Body of pancreas (tissue), 4 donors: ENCODE measurements at regions not wholly inside any gene's neighbourhood (a gene's known extent, or its start where the extent isn't known, plus 50 kb on each side); places are given as distances from the start of the nearest gene placed in this dataset.

ENCODE experiments used
- ATAC-seq: fragments of 150-250 bp; one replicate; pipeline ENCODE4 v1.9.1; 2016
- DNase-seq, 4 donors: peaks; one replicate each; pipeline ENCODE4 v3.0.0-alpha.2; 2019
- H3K27ac ChIP-seq, 4 donors: fragments of 200-600 bp; sonication (generic); 1 replicate in 3 of 4; 2 replicates in 1 of 4; pipeline versions ENCODE4 v1.5.1 to v1.6.1; 2016 to 2019; ENCODE audit warnings: mild to moderate bottlenecking in 1 of 4, mixed read lengths in 1 of 4, moderate library complexity in 1 of 4
- H3K27me3 ChIP-seq, 2 donors: fragments of 200-600 bp; sonication (generic); one replicate each; pipeline ENCODE4 v1.6.0; 2016; ENCODE audit warnings: mild to moderate bottlenecking in 1 of 2
- H3K36me3 ChIP-seq, 2 donors: fragments of 200-600 bp; sonication (generic); replicated peaks in 1 of 2; 2 replicates each; pipeline ENCODE4 v1.5.1; 2016; ENCODE audit warnings: low read depth in 2 of 2; ENCODE audit not compliant: insufficient read depth in 1 of 2
- H3K4me1 ChIP-seq: fragments of 200-600 bp; sonication (generic); one replicate; pipeline ENCODE4 v1.6.0; 2016
- H3K4me3 ChIP-seq, 2 donors: fragments of 200-600 bp; sonication (generic); 1 replicate in 1 of 2; 2 replicates in 1 of 2; pipeline ENCODE4 v1.5.1; 2016 to 2019
- H3K9me3 ChIP-seq, 3 donors: fragments of 200-600 bp; sonication (generic); 1 replicate in 2 of 3; 2 replicates in 1 of 3; pipeline ENCODE4 v1.5.1; 2016
- POLR2A ChIP-seq, 3 donors: fragments of 450-650 bp; IDR thresholded peaks; one replicate each; pipeline ENCODE4 v1.6.1; 2016; ENCODE audit warnings: antibody characterized with exemption in 3 of 3, mild to moderate bottlenecking in 2 of 3
- WGBS, 2 donors: methylation state at CpG; one replicate each; pipeline ENCODE4 v1.1.5; 2017; 5-methylcytosine and 5-hydroxymethylcytosine counted together
- intact Hi-C: fragments of 100-400 bp; cut with DNase I; formaldehyde crosslinking; loops from one replicate; pipeline ENCODE4 v1.15.1; 2023
- TF ChIP-seq, protein P1 (sequence below), 7 experiments: fragments of 450-650 bp in 4 of 7; fragments of 200-600 bp in 3 of 7; sonication (generic) in 3 of 7; IDR thresholded peaks; one replicate each; pipeline ENCODE4 v1.5.1; 2016 to 2019; ENCODE audit warnings: antibody characterized with exemption in 7 of 7

DNA sequence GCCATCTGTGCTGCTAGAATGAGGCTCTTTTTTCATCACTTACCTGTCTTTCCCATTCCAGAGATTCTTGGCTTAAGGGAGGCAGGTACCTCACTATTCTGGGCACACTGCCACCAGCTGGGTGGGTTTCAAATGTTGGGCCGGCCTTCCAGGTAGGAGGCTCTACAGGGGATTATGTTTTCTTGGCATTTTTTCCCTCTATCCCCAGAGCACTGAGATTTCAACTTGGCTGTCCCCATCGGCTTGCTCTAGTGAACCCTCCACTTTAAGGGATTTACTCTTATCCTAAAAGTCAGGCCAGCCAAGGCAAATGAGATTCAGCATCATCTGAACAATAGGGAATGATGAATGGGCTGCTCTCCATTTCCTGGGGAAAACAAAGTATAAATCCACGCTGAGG is 710.1 kb upstream of the CELF2 start:
- TF ChIP-seq POLR2A (IDR thresholded peaks at IDR 0.05), result no peak
- TF ChIP-seq, protein P1, sequence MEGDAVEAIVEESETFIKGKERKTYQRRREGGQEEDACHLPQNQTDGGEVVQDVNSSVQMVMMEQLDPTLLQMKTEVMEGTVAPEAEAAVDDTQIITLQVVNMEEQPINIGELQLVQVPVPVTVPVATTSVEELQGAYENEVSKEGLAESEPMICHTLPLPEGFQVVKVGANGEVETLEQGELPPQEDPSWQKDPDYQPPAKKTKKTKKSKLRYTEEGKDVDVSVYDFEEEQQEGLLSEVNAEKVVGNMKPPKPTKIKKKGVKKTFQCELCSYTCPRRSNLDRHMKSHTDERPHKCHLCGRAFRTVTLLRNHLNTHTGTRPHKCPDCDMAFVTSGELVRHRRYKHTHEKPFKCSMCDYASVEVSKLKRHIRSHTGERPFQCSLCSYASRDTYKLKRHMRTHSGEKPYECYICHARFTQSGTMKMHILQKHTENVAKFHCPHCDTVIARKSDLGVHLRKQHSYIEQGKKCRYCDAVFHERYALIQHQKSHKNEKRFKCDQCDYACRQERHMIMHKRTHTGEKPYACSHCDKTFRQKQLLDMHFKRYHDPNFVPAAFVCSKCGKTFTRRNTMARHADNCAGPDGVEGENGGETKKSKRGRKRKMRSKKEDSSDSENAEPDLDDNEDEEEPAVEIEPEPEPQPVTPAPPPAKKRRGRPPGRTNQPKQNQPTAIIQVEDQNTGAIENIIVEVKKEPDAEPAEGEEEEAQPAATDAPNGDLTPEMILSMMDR (IDR thresholded peaks at IDR 0.05), result no peak
- no peak for DNase-seq
- 53 to 63% methylated on average over 3 of the region's 3 CpGs for WGBS, 2 donors

DNA sequence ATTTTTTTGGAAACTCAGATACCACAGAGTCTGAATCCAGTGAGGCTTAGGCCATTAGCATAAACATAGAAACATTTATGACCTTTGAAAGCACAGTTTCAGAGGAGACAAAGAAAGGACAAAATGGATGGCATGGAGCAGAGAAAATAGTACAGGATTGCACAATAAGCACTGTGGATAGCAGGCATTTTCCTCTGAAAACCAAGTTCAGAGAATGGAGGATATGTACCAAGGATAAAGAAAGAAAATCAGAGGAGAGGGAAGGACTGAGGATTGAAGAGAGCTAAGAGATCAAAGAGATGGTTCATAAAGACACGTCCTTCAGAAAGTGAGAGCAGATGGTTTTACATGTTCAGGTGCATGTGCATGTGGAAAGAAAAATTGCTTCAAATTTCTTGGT is 707.2 kb upstream of the CELF2 start:
- no peaks in the 10 kb centered on the region for H3K27me3 ChIP-seq
- DNase-seq (no peak), ATAC-seq (no peak)
- no peak overlapping the region for H3K4me3 ChIP-seq
- WGBS, 2 donors, result 41 to 50% methylated on average over 1 of the region's 1 CpG
- H3K4me1 ChIP-seq, result peaks cover 8% of the 10 kb centered on the region
- no peaks in the 10 kb centered on the region for H3K9me3 ChIP-seq
- TF ChIP-seq, protein P1 (IDR thresholded peaks at IDR 0.05), result no peak
- TF ChIP-seq POLR2A (IDR thresholded peaks at IDR 0.05), result no peak
- intact Hi-C loops, result no loop called here
- H3K27ac ChIP-seq, result no peak overlapping the region
- no peaks in the 10 kb centered on the region for H3K36me3 ChIP-seq

More for the DNA sequence above, 710.1 kb upstream of the CELF2 start:
- H3K36me3 ChIP-seq, result no peaks in the 10 kb centered on the region
- intact Hi-C loops, result no loop called here
- H3K4me1 ChIP-seq, result no peaks in the 10 kb centered on the region
- H3K27me3 ChIP-seq, result no peaks in the 10 kb centered on the region
- H3K9me3 ChIP-seq, result no peaks in the 10 kb centered on the region
- H3K4me3 ChIP-seq, result no peak overlapping the region
- no peak for ATAC-seq
- H3K27ac ChIP-seq, result no peak overlapping the region

DNA sequence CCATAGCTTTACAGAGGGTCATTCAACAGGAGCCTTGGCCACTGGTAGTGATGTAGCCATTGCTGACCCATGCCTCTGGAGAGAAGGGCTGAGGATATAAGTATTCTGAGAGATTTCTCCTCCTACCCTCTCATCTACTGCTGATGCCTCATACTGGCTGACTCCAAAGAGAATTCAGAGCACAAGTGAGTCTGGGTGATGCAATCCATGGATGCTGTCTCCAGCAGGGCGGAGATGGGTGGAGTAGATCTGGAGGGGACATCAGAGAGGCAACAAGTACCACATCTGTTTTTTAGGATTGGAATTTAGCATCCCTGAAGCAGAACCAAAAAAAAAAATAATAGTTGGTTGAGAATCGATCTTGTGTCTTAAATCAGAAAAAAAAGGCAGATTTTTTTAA is 705.7 kb upstream of the CELF2 start:
- WGBS, 2 donors, result 68 to 71% methylated on average over 2 of the region's 2 CpGs
- no peak overlapping the region for H3K27ac ChIP-seq
- H3K4me1 ChIP-seq, result peaks cover 8% of the 10 kb centered on the region
- ATAC-seq (no peak), DNase-seq (no peak)
- H3K27me3 ChIP-seq, result no peaks in the 10 kb centered on the region
- no peaks in the 10 kb centered on the region for H3K9me3 ChIP-seq
- intact Hi-C loops, result no loop called here
- H3K4me3 ChIP-seq, result no peak overlapping the region
- TF ChIP-seq, protein P1 (IDR thresholded peaks at IDR 0.05), result no peak
- TF ChIP-seq POLR2A (IDR thresholded peaks at IDR 0.05), result no peak
- H3K36me3 ChIP-seq, result no peaks in the 10 kb centered on the region

DNA sequence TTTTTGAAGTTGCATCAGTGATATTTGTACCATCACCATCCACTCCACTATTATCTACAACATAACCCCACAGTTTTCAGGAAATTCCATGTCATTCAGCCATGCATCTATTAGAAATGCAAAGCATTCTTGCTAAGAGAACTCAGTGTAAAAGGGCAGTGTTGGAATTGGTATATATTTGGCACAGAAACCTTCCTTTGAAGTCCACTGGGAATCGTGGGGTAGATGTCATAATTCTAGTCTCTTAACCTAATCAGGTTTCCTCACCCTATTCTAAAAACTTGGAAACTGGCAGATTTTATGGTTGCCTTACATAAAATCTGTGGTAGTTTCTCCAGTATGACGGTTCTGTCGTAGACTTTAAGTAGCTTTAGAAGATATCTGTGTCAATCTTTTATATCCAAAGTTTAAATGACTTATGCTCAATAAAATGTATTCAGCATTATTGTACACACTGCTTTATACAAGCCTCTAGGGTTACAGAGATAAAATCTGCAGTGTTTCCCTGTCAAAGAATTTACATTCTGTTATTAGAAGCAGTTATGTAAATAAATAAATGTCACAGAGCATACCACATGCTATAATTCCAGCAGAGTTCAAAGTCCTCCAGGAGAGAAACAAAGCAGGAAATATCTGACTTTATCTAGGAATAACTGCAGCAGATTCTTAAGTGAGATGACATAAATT is 704.4 kb upstream of the CELF2 start:
- TF ChIP-seq, protein P1 (IDR thresholded peaks at IDR 0.05), result no peak
- TF ChIP-seq POLR2A (IDR thresholded peaks at IDR 0.05), result no peak
- Histone ChIP-seq H3K27ac (no peak overlapping the region), H3K27me3 (no peaks in the 10 kb centered on the region), H3K9me3 (no peaks in the 10 kb centered on the region), H3K4me1 (peaks cover 8% of the 10 kb centered on the region), H3K4me3 (no peak overlapping the region), H3K36me3 (no peaks in the 10 kb centered on the region)
- 13 to 18% methylated on average over 3 of the region's 3 CpGs for WGBS, 2 donors
- intact Hi-C loops, result no loop called here
- DNase-seq, result no peak
- no peak for ATAC-seq

DNA sequence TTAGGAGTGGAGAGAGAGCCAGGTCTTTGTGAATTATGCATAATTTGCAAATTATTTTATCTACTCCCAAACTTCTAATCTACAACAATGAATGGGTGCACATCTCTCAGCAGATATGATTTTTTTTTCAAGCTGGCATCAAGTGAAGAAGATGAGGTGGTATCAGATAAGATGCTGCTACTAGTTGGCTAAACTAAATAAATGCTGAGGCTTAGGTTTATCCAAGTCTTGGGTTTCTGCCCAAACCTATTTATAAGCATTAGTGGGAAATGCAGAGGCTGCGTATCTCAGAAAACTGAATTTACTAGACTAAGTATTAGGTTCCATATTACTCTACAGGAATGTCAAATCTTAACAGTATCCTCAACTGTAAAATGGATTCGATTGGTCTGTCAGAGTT is 703.0 kb upstream of the CELF2 start:
- Histone ChIP-seq H3K4me3 (no peak overlapping the region), H3K27me3 (no peaks in the 10 kb centered on the region), H3K4me1 (peaks cover 8% of the 10 kb centered on the region), H3K27ac (no peak overlapping the region), H3K36me3 (no peaks in the 10 kb centered on the region), H3K9me3 (no peaks in the 10 kb centered on the region)
- TF ChIP-seq, protein P1 (IDR thresholded peaks at IDR 0.05), result no peak
- no peak for TF ChIP-seq POLR2A (IDR thresholded peaks at IDR 0.05)
- intact Hi-C loops, result no loop called here
- DNase-seq (no peak), ATAC-seq (no peak)
- WGBS, 2 donors, result 76% methylated on average over 2 of the region's 2 CpGs
